ENCODE measurements at regions not wholly inside any gene's neighbourhood (a gene's known extent, or its start where the extent isn't known, plus 50 kb on each side); places are given as distances from the start of the nearest gene placed in this dataset.

- no peak for TF ChIP-seq ZSCAN5A (CRISPR knock-in tag; IDR thresholded peaks at IDR 0.05; ENCODE audit: borderline replicate concordance)
- no peak for TF ChIP-seq ZNF501 (CRISPR knock-in tag; IDR thresholded peaks at IDR 0.05)
- TF ChIP-seq DMAP1 (CRISPR knock-in tag; IDR thresholded peaks at IDR 0.05) = no peak
- no peak for TF ChIP-seq IKZF4 (CRISPR knock-in tag; IDR thresholded peaks at IDR 0.05; ENCODE audit: borderline replicate concordance, low read depth, not compliant biosample characterization)
- no peak for TF ChIP-seq ATF2 (CRISPR knock-in tag; IDR thresholded peaks at IDR 0.05)
- no peak for TF ChIP-seq ARNT2 (CRISPR knock-in tag; IDR thresholded peaks at IDR 0.05; ENCODE audit: low read depth)
- TF ChIP-seq, protein P1, sequence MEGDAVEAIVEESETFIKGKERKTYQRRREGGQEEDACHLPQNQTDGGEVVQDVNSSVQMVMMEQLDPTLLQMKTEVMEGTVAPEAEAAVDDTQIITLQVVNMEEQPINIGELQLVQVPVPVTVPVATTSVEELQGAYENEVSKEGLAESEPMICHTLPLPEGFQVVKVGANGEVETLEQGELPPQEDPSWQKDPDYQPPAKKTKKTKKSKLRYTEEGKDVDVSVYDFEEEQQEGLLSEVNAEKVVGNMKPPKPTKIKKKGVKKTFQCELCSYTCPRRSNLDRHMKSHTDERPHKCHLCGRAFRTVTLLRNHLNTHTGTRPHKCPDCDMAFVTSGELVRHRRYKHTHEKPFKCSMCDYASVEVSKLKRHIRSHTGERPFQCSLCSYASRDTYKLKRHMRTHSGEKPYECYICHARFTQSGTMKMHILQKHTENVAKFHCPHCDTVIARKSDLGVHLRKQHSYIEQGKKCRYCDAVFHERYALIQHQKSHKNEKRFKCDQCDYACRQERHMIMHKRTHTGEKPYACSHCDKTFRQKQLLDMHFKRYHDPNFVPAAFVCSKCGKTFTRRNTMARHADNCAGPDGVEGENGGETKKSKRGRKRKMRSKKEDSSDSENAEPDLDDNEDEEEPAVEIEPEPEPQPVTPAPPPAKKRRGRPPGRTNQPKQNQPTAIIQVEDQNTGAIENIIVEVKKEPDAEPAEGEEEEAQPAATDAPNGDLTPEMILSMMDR (CRISPR knock-in tag; IDR thresholded peaks at IDR 0.05) = no peak
- TF ChIP-seq MXI1 (IDR thresholded peaks at IDR 0.05; ENCODE audit: borderline replicate concordance, low read depth, low read length) = no peak
- TF ChIP-seq FOXM1 (CRISPR knock-in tag; IDR thresholded peaks at IDR 0.05) = no peak
- no peak for TF ChIP-seq ZNF780A (CRISPR knock-in tag; IDR thresholded peaks at IDR 0.05)
- no peak for TF ChIP-seq ZNF24 (IDR thresholded peaks at IDR 0.05)
- no peak for TF ChIP-seq ZBTB20 (CRISPR knock-in tag; IDR thresholded peaks at IDR 0.05; ENCODE audit: borderline replicate concordance, low read depth)
- TF ChIP-seq POLR2AphosphoS2 (IDR thresholded peaks at IDR 0.05; ENCODE audit: low read depth, low read length) = no peak
- TF ChIP-seq PAXIP1 (CRISPR knock-in tag; conservative IDR thresholded peaks at IDR 0.05) = no peak
These were observed 84.5 kb upstream of the UXT start for GRCh38 chrX:47743504-47743903.
